ENCODE measurements at regions not wholly inside any gene's neighbourhood (a gene's known extent, or its start where the extent isn't known, plus 50 kb on each side); places are given as distances from the start of the nearest gene placed in this dataset.
"Not testable (repeated sequence)": the region's sequence is repeated elsewhere in the genome, so short reads cannot be mapped to it uniquely, and the experiment has no call there.

DNA sequence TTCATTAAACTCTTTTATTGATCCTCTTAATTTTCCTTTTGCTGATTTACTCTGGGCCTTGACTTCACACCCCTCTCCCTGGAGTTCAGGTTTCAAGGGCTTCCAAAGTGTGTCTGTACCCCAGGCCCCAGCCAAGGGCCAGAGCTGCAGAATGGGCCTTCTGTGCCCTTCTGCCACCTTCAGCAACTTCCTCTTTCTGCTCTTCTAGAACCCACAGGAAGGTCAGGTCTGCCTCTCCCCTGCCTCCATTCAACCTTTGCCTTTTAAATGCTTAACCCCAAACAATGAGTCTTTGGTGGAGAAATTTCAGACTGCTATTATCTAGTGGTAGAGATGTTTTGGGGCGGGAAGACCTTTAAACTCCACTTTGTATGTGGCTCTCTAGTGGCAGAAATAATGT lies 63.1 kb downstream of the TSN start:
- no peak for DNase-seq (ENCODE audit: low read depth)

DNA sequence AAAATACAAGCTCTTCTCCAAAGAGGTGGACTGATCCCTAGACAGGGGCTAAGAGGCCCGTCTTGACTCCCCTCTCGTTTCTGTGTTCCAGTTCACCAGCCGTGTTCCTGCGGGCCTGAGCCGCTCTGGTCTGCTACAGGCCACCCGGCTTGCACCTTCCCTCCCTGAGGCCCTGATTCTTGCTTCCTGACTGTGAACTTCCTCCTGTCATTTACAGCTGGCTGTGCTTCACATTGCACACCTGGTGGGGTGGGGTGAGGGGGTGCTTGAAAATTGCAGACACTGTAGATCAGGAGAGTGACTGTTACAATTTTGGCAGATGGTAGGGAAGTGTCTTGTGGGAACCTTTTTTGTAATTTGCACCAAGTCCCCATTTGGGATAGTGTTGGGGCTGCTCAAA lies 64.4 kb downstream of the TSN start:
- DNase-seq (ENCODE audit: low read depth): no peak

DNA sequence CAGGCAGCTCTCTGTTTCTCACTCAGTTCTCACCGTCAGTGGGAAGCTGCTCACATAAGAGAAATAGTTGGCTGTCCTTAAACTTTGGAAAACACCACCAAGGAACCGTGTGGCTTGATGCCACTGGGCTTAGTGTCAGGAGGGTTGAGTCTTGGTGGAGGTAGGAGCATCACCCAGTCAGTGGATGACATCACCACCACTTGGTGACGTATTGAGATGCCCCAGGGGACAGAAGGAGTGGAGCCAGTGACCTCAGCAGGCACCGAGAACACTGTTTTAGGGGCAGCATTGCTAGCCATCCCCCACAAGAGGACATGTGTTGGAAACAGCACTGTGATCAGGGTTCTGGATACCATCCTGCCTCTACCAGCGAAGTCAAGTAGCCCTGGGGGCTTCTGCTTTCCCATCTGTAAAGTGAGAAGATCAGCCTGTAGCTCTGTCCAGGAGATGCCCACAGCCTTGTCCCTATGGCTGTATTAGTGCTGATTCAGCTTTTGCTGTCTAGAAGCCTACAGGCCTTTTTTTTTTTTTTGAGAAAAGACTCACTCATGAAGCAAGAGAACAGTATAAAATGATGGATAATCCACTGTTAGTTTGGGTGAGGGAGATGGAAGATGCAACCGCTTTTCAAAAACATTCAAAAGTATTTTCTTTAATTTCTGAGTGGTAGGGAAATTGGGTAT lies 66.2 kb downstream of the TSN start:
- DNase-seq (ENCODE audit: low read depth): no peak

DNA sequence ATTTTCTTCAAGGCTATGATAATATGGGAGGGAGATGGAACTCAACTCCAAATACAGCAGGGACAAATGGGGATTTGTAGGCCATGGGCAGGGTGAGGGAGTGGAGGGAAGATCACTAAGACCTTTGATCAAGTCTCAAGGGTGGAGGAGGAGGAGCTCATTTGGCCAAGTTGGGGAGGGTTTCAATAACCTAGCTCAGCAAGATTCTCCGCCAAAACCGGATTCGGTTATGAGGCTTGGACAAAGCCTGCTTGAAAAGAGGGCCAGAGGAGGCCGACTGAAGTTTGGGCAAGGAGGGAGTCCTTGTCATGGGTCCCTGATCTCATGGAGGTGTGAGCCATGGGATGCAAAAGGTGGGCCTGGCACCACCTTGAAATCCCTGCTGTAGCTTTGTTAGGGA lies 68.8 kb downstream of the TSN start:
- DNase-seq (ENCODE audit: low read depth): no peak

DNA sequence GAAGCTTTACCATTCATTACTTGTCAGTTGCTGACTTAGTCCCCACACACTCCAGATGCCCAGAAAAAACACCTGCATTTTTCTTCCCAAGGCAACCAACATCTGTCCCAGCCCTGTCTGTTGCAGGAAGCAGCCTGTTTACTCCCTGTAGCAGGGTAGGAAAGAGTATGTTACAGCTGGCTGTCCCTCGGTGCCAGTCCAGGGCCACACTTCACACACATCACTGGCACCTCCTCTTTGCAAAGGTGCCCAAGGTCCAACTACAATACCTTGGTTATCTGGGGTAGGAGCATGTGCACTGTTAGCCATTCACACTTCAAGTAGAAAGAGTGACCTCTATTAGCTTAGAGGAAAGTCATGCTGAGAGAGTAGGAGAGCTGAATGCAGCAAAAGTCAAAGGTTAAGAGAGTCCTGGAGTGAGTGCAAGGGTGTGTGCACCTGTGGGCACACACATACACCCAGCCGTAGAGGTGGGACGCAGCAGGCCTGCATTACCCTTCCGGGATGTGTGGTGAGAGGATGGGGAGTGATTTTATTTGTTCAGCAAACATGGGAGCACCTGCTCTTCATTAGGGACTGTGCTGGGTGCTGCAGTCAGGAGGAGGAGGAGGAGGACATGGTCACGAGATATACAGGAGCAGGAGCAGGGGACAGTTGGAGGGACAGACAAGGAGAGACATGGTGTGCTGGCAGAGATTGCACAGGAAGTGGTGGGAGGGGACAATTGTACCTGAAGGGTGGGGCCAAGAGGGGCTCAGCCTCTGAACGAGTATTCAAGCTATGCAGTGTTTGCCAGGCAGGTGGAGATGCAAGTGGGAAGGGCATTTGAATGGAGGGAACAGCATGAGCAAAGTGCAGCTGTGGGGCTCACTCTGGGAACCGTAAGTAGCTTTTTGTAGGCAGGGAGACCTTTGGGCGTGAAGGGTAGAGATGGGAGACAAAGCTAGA lies 69.8 kb downstream of the TSN start:
- DNase-seq (ENCODE audit: low read depth): no peak

DNA sequence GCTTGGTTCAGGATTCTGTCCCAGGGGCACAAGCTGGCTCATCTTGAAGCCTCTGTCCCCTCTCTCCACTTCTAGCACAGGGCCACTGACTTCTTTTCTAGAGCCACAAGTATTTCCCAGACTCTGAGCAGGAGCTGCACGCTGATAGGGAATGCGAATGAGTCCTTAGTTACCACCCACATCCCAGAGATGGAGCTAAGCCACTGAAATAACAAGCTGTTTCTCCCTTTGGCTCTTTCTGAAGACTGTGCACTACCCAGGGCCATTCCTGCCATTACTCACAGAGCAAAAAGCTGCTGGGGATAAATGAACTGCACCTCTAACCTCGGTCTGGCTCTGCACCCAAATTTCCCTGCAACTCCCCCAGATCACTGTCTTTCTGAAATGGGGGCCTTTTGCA lies 70.6 kb downstream of the TSN start:
- DNase-seq (ENCODE audit: low read depth): no peak

DNA sequence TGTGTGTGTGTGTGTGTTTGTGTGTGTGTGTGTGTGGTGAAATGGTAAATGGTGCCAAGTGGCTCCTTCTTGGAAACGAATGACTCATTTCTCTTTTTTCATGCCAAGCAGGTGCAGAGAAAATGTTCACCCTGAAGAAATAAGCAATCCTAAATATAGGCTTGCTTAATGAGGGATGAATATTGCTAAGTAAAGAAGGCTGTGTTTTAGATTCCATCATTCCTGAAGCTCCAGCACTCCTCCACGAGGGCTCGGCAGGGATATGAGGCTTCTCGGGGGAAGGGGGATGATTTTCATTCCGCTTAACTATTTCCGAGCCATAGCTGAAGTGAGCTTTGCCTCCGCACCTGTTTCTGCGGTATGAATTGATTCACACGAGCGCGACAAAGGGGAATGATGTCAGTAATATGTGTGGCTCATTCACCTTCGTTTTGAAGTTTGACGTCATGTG lies 72.9 kb downstream of the TSN start:
- no peak for DNase-seq (ENCODE audit: low read depth)

DNA sequence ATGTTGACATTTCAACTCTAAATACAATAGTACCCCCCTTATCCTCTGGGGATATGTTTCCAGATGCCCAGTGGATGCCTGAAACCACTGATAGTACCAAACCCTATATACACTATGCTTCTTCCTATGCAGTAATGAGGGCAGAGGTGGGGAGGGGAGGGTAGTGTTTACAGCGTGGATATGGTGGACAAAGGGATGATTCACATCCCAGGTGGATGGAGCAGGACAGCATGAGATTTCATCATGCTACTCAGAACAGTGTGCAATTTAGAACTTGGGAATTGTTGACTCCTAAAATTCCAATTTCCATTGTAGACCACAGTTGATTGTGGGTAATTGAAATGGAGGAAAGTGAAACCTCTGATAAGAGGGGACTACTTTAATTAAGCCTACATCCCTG lies 75.4 kb downstream of the TSN start:
- DNase-seq (ENCODE audit: low read depth): no peak

DNA sequence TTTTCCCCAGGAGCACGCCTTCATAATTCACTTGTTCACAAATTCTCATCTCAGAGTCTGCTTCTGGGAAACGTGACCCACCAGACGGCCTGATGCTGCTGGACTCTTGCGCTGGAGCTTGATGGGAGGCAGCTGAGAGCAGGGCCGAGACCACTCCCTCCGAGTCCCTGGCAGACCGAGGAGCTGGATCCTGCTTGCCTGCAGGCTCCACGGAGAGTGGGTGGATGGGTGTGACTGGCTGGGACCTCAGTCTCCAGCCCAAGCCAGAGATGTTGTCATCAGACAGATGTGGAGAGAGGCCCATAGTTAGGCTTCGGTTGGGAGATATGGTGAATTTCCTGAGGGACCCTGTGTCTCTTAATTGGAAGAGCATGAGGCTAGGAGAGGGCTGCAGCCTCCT lies 76.4 kb downstream of the TSN start:
- no peak for DNase-seq (ENCODE audit: low read depth)

DNA sequence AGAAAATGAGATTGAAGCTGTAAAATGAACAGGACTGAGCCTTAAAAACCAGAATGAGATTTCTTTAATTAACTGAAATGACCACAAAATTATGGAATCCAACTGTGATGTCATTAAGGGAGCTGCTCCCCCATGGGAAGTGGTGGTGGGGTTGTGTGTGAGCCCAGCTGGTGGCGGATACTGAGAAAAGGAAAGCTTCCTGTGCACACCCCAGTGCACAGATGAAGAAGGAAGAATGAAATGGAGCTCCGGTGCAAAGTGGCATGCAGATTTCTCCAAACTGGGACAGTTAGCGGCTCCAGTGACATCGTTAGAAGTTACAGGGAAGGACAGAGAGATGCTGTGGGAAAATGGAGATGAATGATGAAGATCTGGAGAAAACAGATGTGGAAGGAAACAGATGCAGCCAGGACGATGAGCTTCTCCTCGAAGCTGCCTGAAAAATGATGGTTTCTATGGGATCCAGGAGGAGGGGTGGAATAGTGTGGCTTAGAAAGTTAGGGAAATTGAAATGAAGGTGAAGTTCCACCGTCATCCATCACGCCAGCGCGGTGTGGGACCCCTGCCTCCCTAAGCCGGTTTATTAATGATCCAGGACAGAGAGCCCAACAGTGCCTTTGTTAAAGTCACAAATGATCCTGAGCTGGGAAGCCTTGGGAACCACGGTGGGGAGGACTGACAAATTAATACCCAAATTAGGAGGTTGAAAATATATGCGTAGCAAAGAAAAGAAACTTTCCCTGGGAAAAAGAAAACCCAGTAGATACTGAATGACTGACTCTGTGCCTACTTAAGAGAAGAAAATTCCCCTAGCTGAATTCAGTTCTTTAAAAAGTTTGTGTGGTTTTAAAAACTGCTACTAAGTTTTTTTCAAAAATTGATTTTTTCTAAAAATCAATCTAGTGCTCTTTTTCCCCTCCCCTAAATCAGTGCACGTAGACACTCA lies 77.2 kb downstream of the TSN start:
- DNase-seq (ENCODE audit: low read depth): no peak

DNA sequence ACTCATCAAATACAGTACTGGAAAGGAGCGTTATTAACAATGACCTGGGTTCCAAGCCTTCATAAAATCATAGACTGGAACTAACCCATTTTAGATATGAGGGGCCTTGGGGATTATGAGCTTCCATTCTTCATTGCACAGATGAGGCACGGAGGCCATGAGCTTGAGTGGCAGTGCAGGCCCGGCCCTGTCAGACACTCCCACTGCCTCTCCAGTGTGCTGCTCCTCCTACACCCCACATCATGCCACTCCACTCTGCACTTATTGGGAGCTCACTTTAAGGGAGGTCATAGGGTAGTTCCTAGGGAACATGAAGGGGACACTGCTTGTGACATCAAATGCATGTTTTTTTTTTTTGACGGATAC lies 77.9 kb downstream of the TSN start:
- DNase-seq (ENCODE audit: low read depth): no peak

DNA sequence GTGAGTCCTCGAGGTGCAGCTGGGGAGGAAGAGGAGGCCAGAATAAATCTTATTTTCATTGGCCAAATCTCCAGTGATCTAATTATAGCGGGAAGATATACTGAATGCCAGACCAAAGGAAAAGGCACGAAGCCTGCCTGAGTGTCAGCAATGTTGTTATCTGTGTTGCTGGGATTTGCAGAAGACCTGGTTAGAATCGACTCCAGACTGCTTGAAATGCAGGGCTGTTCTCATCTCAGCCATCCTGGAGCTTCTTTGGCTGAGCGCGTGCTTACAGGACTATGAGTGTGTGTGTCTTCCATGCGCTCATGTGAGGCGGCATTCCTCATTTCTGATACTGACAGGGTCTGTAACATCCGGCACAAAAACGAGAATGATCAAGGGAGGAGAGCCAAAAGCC lies 81.2 kb downstream of the TSN start:
- DNase-seq (ENCODE audit: low read depth): no peak

DNA sequence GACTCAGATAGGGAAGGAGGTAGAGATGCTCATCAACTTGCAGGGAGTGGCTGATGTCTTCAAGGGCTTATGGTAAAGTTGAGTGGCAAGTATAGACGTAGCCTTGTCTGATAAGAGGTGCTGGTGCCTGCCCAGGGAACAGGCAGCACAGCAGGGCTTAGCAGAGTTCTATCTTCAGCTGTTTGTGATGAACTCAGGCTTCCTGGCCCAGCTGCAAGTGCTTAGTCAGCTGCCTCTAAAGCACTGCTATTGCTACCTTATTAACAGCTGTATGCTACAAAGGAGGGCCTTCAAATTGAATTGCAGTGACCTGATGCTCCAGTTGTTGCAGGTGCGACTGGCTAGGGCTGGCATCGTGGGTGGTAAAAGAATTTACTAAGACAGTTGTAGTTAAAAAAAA lies 82.1 kb downstream of the TSN start:
- DNase-seq (ENCODE audit: low read depth): no peak

DNA sequence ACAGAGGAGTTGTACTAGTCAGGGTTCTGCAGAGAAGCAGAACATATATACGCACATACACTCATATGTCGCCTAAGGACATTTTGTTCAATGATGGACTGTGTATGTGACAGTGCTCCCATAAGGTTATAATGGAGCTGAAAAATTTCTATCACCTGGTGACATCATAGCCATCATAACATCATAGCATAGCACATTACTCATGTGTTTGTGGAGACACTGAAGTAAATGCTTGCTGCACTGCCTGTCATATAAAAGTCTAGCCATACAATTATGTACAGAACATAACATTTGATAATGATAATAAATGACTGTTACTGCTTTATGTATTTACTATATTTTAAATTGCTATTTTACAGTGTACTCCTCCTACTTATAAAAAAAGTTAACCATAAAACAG lies 83.1 kb downstream of the TSN start:
- no peak for DNase-seq (ENCODE audit: low read depth)

DNA sequence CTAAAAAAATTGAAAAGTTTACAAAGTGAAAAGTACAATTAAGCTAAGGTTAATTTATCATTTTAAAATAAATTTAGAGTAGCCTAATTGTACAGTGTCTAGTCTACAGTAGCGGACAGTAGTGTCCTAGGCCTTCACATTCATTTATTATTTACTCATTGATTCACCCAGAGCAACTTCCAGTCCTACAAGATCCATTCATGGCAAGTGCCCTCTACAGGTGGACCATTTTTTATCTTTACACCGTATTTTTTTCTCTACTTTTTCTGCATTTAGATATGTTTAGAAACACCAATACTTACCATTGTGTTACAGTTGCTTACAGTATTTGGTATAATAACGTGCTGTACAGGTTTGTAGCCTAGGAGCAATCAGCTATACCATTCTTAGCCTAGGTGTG lies 84.1 kb downstream of the TSN start:
- DNase-seq (ENCODE audit: low read depth): no peak

DNA sequence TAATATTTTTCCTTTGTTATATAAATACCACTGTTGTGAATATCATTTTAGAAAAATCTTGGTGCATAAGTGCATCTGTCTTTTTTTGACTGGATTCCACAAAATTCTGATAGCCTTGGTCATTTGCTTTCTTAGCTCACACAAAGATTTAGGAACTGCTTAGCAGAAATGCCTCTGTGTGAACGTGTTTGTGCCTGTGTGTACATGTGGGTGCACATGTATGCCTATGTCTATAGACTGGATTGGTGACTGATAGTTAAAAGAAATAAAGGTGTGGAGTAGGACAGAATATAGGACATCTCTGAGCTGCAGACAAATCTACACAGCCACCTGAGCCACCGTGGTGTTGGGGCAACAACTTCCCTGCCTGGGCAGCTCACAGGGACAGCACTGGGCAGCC lies 93.8 kb downstream of the TSN start:
- no peak for DNase-seq (ENCODE audit: low read depth)

DNA sequence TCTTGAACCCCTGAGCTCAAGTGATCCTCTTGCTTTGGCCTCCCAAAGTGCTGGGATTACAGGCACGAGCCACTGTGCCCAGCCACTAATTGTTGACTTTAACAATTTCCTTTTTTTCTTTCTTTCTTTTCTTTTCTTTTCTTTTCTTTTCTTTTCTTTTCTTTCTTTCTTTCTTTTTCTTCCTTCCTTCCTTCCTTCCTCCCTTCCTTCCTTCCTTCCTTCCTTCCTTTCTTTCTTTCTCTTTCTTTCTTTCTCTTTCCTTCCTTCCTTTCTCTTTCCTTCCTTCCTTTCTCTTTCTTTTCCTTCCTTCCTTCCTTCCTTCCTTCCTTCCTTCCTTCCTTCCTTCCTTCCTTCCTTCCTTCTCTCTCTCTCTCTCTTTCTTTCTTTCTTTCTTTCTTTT lies 97.7 kb downstream of the TSN start:
- not testable (repeated sequence) for DNase-seq (ENCODE audit: low read depth)

DNA sequence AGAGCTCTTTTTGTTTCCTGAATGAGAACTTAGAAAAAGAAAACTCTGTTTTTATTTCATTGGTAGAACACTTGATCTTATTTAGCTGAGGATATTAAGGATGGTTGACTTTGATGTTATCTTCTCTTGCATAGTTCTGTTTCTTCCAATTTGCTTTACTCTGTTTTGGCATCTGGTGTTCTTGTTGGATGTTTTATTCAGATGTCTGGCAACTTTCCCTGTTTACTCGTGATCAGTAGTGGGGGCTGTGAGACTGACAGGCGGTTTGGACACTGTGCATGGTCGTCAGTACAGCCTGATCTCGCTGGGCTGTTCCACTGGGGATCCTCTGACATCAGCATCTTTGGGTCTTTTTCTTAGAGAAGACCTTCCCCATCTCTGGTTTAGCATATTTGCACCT lies 100.1 kb downstream of the TSN start:
- no peak for DNase-seq (ENCODE audit: low read depth)

DNA sequence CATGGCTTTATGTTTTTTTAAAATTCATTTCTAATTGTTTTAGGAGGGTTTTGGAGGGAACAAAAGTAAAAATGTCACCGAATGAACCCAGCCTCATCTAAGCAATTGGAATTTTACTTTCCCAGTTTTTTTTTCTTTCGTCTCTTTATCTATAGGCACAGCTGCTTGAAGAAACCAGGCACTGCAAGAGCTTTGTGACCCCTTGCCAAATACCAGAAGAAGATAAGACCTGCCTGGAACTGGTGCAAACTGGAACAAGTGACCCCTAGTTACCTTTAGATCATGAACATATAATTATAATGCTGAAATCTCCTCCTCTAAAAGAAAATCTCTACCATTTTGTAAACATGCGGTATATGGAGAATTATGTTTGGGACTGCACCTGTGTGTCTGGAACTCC lies 100.9 kb downstream of the TSN start:
- no peak for DNase-seq (ENCODE audit: low read depth)

DNA sequence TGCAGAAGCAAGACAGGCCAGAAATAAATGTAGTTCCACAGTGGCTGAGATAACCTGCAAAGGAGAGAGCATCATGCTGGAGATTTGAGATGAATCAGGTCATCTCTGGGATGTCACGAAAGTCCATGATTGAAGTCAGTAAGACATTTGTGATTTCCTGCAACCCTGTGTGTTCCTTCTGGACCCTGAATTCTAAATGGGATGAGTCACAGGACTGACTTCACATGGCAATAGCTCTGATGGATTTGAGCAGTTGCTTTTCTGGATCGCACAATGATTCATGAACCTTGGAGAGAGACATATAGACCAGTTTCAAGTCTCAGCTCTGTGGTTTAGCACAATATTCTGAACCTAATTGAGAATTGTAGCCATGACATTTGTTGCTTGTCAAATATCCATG lies 102.9 kb downstream of the TSN start:
- DNase-seq (ENCODE audit: low read depth): no peak

DNA sequence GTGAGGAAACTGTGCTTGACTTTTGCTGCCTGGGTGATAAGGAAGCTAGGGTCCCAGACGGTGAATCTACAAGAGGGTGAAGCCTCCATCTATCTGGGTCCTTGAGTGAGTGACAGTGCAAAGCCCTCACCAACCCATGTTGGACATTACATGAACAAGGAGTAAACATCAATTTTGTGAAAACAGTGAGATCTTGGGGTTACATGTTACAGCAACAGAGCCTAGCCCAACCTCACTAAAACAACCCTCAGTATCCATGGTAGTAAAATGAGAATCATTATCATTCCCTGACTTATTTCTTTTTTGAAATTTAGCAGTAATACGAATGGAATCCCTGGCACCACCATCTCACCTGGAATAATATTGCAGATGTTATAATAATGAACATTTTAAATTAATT lies 103.4 kb downstream of the TSN start:
- no peak for DNase-seq (ENCODE audit: low read depth)

DNA sequence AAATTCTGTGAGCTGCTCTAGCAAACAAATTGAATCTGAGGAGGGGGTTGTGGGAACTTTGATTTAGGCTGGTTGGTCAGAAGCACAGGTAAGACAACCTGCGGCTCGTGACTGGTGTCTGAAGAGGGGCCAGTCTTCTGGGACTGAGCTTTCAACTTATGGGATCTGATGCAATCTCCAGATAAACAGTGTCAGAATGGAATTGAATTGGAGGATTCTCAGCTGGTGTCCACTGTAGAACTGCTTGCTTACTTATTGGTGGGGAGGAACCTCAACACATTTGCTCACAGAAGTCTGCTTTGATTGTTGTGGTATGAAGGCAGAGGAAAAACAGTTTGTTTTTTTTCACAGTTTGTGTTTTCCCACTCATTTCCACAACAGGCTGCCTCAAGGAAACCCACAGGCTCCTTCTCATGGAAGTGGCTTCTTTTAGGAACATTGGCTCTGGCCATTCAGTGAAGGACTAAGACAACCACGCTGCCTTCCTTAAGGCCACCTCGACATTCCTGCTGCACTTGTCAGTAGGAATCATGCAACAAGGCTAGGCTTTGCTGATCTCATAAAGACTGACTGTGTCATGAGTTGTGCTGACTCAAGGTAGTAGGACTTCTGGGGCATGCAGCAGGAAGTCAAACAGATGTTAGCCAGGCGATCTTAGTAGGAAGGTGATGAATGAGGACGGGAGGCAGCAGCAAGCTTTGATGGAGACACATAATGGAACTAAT lies 104.7 kb downstream of the TSN start:
- DNase-seq (ENCODE audit: low read depth): no peak

Data from stimulated activated CD8-positive, alpha-beta memory T cell treated with anti-CD3 and anti-CD28 coated beads, Interleukin-4, amount 100 ng/mL, for 24 hours (primary cell).